PC-3 (cell line): ENCODE measurements at regions not wholly inside any gene's neighbourhood (a gene's known extent, or its start where the extent isn't known, plus 50 kb on each side); places are given as distances from the start of the nearest gene placed in this dataset.

Source experiments
- CTCF ChIP-seq: fragments of 300-600 bp; sonication (generic); conservative IDR thresholded peaks from 2 replicates; pipeline ENCODE4 v1.5.1; 2017; ENCODE audit warnings: antibody characterized with exemption, low read depth, mild to moderate bottlenecking, low read length
- EZH2 ChIP-seq: fragments of 300-600 bp; sonication (generic); IDR thresholded peaks from one replicate; pipeline ENCODE4 v1.6.1; 2017; ENCODE audit warnings: antibody characterized with exemption, mild to moderate bottlenecking, low read length; ENCODE audit not compliant: unreplicated experiment

GRCh38 chr3:140762746-140763145 lies 84.9 kb downstream of the TRIM42 start:
- TF ChIP-seq EZH2: no peak
- no peak for TF ChIP-seq CTCF
